ENCODE measurements at regions not wholly inside any gene's neighbourhood (a gene's known extent, or its start where the extent isn't known, plus 50 kb on each side); places are given as distances from the start of the nearest gene placed in this dataset.
A peak's percentile ranks its signal among the peaks of the same experiment; 100 is the strongest.

DNA sequence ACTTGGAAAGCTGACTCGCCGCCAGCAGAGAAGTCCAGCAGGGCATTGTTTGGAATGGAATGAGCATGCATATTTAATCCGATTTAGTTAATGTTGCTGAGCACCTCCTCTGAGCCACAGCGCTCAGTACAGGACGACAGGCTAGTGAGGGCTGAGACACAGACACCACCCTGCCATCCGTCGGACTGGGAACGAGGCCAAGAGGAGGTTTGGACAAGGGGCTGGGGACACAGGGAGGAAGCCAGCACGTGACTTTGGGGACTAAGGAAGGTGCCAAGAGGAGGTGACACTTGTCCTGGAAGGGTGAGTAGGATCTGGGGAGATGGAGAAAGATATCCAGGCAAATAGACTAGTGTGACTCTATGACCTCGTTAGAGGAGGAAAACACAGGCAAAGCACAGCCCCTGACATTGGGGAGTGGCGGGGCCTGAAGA is 152.5 kb upstream of the ECI2 start:
- 48% methylated on average over 10 of the region's 11 CpGs for WGBS
- peaks cover 0 to 14% (median 0%) of the 10 kb centered on the region in 4 donors for H3K27me3 ChIP-seq

GRCh38 chr6:4287372-4287771 is 152.0 kb upstream of the ECI2 start:
- intact Hi-C loops (cut with DNase I) = no loop called here
- Histone ChIP-seq H3K4me1 (peaks cover under 1 to 6% (median 1%) of the 10 kb centered on the region in 4 donors), H3K4me3 (no peak overlapping the region), H3K36me3 (no peaks in the 10 kb centered on the region), H3K9me3 (no peaks in the 10 kb centered on the region), H3K27me3 (peaks cover 0 to 14% (median 0%) of the 10 kb centered on the region in 4 donors), H3K27ac (replicated peaks in 1 of 4) (no peak overlapping the region)
- no peak for TF ChIP-seq POLR2AphosphoS5 (IDR thresholded peaks at IDR 0.05)
- no peak for TF ChIP-seq CTCF (IDR thresholded peaks at IDR 0.05)
- TF ChIP-seq POLR2A (IDR thresholded peaks at IDR 0.05; ENCODE audit: low read depth) = no peak
- TF ChIP-seq EP300 (IDR thresholded peaks at IDR 0.05) = no peak
- WGBS = 74% methylated on average over 7 of the region's 7 CpGs
- no peak for DNase-seq (ENCODE audit: extremely low spot score)

More for the DNA sequence above, 152.5 kb upstream of the ECI2 start:
- H3K36me3 ChIP-seq = no peaks in the 10 kb centered on the region
- intact Hi-C loops (cut with DNase I) = no loop called here
- peaks cover 0 to 6% (median 0%) of the 10 kb centered on the region in 4 donors for H3K4me1 ChIP-seq
- H3K4me3 ChIP-seq = no peak overlapping the region
- DNase-seq (ENCODE audit: extremely low spot score) = peak; percentile 90
- no peaks in the 10 kb centered on the region for H3K9me3 ChIP-seq
- TF ChIP-seq POLR2A (IDR thresholded peaks at IDR 0.05; ENCODE audit: low read depth) = no peak
- no peak for TF ChIP-seq EP300 (IDR thresholded peaks at IDR 0.05)
- TF ChIP-seq POLR2AphosphoS5 (IDR thresholded peaks at IDR 0.05) = no peak
- no peak for TF ChIP-seq CTCF (IDR thresholded peaks at IDR 0.05)
- no peak overlapping the region for H3K27ac ChIP-seq (replicated peaks in 1 of 4)

GRCh38 chr6:4282926-4283325 is 147.6 kb upstream of the ECI2 start:
- Histone ChIP-seq H3K36me3 (no peaks in the 10 kb centered on the region), H3K4me3 (no peak overlapping the region), H3K27me3 (peaks cover 0 to 18% (median 3%) of the 10 kb centered on the region in 4 donors), H3K27ac (replicated peaks in 1 of 4) (no peak overlapping the region), H3K4me1 (peaks cover 6 to 13% (median 12%) of the 10 kb centered on the region in 4 donors), H3K9me3 (no peaks in the 10 kb centered on the region)
- intact Hi-C loops (cut with DNase I) = no loop called here
- no peak for TF ChIP-seq CTCF (IDR thresholded peaks at IDR 0.05)
- no peak for TF ChIP-seq EP300 (IDR thresholded peaks at IDR 0.05)
- no peak for TF ChIP-seq POLR2A (IDR thresholded peaks at IDR 0.05; ENCODE audit: low read depth)
- TF ChIP-seq POLR2AphosphoS5 (IDR thresholded peaks at IDR 0.05) = no peak
- WGBS = 89% methylated on average over 4 of the region's 4 CpGs
- no peak for DNase-seq (ENCODE audit: extremely low spot score)

GRCh38 chr6:4281341-4282293 is 146.2 kb upstream of the ECI2 start:
- 26% methylated on average over 30 of the region's 46 CpGs for WGBS
- no peak for DNase-seq (ENCODE audit: extremely low spot score)
- Histone ChIP-seq H3K36me3 (no peaks in the 10 kb centered on the region), H3K9me3 (no peaks in the 10 kb centered on the region), H3K4me3 (peak overlapping the region; percentile 42 to 53 (median 45)), H3K27ac (replicated peaks in 1 of 4) (no peak overlapping the region), H3K4me1 (peaks cover 0 to 13% (median 12%) of the 10 kb centered on the region in 4 donors), H3K27me3 (peaks cover 0 to 18% (median 3%) of the 10 kb centered on the region in 4 donors)
- intact Hi-C loops (cut with DNase I) = no loop called here
- TF ChIP-seq EP300 (IDR thresholded peaks at IDR 0.05) (no peak), POLR2A (IDR thresholded peaks at IDR 0.05; ENCODE audit: low read depth) (no peak), POLR2AphosphoS5 (IDR thresholded peaks at IDR 0.05) (peak in 1 of 2 donors; percentile 40), CTCF (IDR thresholded peaks at IDR 0.05) (peak; percentile 44 to 58 (median 54))
